ENCODE measurements at regions not wholly inside any gene's neighbourhood (a gene's known extent, or its start where the extent isn't known, plus 50 kb on each side); places are given as distances from the start of the nearest gene placed in this dataset.

GRCh38 chr11:39190751-39191150 is 2268.7 kb downstream of the LRRC4C start:
- no peak for TF ChIP-seq CTCF (IDR thresholded peaks at IDR 0.05; ENCODE audit: insufficient read depth, low read depth, low read length)
- TF ChIP-seq EZH2 (IDR thresholded peaks at IDR 0.05; ENCODE audit: insufficient read depth, low read length) = no peak
